Right atrium auricular region (tissue), 2 donors: ENCODE measurements at regions not wholly inside any gene's neighbourhood (a gene's known extent, or its start where the extent isn't known, plus 50 kb on each side); places are given as distances from the start of the nearest gene placed in this dataset.

ENCODE experiments used
- DNase-seq: peaks from one replicate; pipeline ENCODE4 v3.0.0-alpha.2; 2019; ENCODE audit warnings: low spot score
- H3K27ac ChIP-seq, 2 donors: fragments of 200-600 bp; sonication (generic); 1 replicate in 1 of 2; 2 replicates in 1 of 2; pipeline ENCODE4 v1.5.1; 2016 to 2019
- H3K27me3 ChIP-seq, 2 donors: fragments of 200-600 bp; sonication (generic); one replicate each; pipeline versions ENCODE4 v1.5.1 to v1.6.0; 2017 to 2019
- H3K36me3 ChIP-seq: fragments of 200-600 bp; sonication (generic); one replicate; pipeline ENCODE4 v1.5.1; 2016
- H3K4me1 ChIP-seq, 2 donors: fragments of 200-600 bp; sonication (generic); one replicate each; pipeline versions ENCODE4 v1.5.1 to v1.6.0; 2017 to 2019
- H3K4me3 ChIP-seq, 2 donors: fragments of 200-600 bp; sonication (generic); 1 replicate in 1 of 2; 2 replicates in 1 of 2; pipeline ENCODE4 v1.5.1; 2017 to 2019; ENCODE audit warnings: mild to moderate bottlenecking in 1 of 2, moderate library complexity in 1 of 2
- H3K9me3 ChIP-seq, 2 donors: fragments of 200-600 bp; sonication (generic); one replicate each; pipeline ENCODE4 v1.5.1; 2019
- TF ChIP-seq, protein P1 (sequence below), 2 donors: fragments of 200-600 bp; sonication (generic); IDR thresholded peaks; one replicate each; pipeline ENCODE4 v1.5.1; 2019; ENCODE audit warnings: antibody characterized with exemption in 2 of 2

DNA sequence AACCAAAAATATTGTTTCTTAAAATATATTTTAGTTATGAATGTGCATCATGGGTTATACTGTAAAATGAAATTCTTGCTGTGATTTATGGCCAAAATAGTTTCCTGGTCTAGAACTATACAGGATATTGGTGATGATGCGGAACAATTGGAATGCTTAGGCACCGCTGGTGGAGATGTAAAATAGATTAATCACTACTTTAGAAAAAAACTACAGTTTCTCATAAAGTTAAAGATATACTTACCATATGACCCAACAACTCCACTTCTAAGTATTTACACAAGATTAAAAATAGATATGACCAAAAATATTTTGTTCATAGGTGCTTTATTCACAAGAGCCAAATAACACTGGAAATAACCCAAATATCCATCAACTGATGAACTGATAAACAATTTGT lies 126.7 kb downstream of the TUSC7 start:
- TF ChIP-seq, protein P1, sequence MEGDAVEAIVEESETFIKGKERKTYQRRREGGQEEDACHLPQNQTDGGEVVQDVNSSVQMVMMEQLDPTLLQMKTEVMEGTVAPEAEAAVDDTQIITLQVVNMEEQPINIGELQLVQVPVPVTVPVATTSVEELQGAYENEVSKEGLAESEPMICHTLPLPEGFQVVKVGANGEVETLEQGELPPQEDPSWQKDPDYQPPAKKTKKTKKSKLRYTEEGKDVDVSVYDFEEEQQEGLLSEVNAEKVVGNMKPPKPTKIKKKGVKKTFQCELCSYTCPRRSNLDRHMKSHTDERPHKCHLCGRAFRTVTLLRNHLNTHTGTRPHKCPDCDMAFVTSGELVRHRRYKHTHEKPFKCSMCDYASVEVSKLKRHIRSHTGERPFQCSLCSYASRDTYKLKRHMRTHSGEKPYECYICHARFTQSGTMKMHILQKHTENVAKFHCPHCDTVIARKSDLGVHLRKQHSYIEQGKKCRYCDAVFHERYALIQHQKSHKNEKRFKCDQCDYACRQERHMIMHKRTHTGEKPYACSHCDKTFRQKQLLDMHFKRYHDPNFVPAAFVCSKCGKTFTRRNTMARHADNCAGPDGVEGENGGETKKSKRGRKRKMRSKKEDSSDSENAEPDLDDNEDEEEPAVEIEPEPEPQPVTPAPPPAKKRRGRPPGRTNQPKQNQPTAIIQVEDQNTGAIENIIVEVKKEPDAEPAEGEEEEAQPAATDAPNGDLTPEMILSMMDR (IDR thresholded peaks at IDR 0.05), result no peak
- H3K4me3 ChIP-seq, result no peak overlapping the region
- H3K9me3 ChIP-seq, result no peaks in the 10 kb centered on the region
- H3K4me1 ChIP-seq, result no peaks in the 10 kb centered on the region
- H3K27ac ChIP-seq, result no peak overlapping the region
- no peaks in the 10 kb centered on the region for H3K27me3 ChIP-seq
- no peaks in the 10 kb centered on the region for H3K36me3 ChIP-seq
- no peak for DNase-seq

DNA sequence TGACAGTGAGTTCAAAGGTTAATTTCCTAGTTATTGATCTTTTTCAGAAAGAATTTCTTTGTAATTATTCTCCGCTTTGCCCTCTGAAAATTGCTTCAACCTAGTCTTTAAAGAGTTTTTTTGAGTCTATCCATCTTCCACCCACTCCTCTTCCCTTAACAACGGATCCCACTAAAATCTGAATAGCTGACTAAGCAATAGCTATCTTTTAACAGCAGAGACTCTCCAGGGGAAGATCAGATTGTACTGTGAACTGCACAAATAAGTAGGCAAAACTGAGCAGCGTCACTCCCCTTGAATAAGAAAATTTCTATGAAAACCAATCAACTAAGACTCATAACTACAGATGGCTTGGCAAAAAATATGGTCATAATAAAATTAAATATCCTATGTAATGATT lies 127.9 kb downstream of the TUSC7 start:
- no peaks in the 10 kb centered on the region for H3K9me3 ChIP-seq
- no peak for DNase-seq
- no peaks in the 10 kb centered on the region for H3K27me3 ChIP-seq
- TF ChIP-seq, protein P1 (IDR thresholded peaks at IDR 0.05), result no peak
- no peak overlapping the region for H3K27ac ChIP-seq
- H3K4me3 ChIP-seq, result no peak overlapping the region
- no peaks in the 10 kb centered on the region for H3K36me3 ChIP-seq
- H3K4me1 ChIP-seq, result no peaks in the 10 kb centered on the region

DNA sequence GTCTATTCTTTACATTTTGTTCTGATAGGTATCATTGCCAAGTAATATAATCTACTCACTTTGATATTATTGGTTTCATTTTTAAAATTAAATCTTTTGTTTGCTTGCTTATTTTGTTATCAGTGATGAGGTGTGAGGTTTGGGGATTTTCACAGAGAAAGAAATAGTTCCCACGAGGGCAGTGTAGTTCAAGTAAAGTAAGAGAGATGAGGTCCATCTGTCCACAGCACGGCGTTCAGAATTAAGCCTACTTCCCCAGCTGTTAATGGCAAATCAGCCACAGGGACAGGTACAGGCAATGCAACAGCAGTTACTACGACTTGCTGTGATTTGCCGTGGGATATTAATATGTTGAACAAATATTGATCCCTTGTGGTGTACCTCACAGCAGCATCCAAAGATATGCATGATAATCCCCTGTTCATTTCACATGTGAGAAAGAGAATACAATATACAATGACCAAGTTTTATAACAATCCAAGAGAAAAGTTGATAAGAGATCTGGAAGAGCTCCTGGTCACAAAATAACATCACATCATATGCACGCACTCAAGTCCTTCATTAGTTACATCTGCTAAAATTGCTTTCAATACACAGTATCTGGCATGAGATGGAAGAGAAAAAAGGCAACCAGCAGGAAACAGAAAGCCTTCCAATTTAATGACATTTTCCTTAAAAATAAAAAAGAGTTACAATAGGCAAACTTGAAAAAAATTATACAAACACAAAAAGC lies 131.6 kb downstream of the TUSC7 start:
- no peaks in the 10 kb centered on the region for H3K27me3 ChIP-seq
- no peaks in the 10 kb centered on the region for H3K9me3 ChIP-seq
- H3K27ac ChIP-seq, result no peak overlapping the region
- H3K36me3 ChIP-seq, result no peaks in the 10 kb centered on the region
- H3K4me3 ChIP-seq, result no peak overlapping the region
- TF ChIP-seq, protein P1 (IDR thresholded peaks at IDR 0.05), result no peak
- no peaks in the 10 kb centered on the region for H3K4me1 ChIP-seq
- no peak for DNase-seq

DNA sequence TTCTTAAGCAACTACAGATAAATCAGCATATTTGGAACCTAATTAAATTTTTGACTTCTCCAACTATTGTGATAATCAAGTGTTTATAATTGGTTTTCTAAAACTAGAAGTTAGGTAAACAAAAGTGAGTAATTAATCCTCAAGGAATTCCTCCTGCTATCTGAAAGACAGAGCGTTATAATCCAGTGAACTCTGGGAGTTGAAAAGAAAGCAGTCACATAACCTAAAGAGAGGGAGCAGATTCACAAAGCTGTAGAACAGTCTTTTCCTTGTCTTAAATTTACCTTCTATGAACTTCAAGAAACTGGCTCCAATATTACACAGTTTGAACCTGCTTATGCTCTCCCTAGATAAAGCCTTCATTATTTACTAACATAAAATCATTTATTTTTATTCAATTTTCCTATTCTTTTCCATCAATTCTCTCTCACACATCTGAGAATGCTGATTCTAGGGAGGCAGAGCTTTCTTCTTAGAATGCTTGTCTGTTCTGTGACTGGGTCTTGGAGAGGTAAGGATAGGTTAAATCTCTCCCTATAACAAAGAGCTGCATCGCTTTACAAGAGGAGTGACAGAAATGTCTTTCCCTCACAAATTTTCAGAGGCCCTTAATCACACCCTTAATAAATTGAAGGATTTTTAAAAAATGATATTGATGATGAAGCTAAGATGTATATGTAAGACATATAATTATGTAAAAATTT lies 132.8 kb downstream of the TUSC7 start:
- H3K36me3 ChIP-seq, result no peaks in the 10 kb centered on the region

DNA sequence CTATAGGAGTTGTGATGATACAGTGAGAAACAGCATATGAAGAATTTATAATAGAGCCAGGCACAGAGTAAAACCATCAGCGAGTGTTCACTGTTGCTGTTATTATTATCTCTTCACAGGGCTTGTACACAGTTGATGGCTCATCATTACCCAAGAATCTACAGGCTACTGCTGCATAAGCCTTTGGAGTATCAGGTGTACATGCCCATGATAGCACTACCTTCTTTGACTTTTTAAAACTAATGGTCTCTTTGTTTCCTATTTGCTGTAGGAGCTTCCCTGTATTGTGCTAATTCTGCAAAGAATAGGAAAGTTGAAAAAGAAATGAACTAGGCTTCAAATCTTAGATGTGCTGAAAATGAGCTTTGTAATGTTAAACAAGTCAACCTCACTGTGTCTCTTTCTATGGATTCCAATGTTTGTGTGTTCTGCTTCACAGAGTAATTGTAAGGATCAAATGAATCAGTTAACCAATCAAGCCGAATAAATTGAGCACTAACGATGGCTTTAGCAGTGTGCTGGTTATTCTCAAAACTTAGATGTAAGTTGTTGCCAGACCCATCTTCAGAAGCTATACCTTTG lies 138.8 kb downstream of the TUSC7 start:
- no peak overlapping the region for H3K4me3 ChIP-seq
- no peaks in the 10 kb centered on the region for H3K36me3 ChIP-seq
- TF ChIP-seq, protein P1 (IDR thresholded peaks at IDR 0.05), result no peak
- no peak overlapping the region for H3K27ac ChIP-seq
- no peaks in the 10 kb centered on the region for H3K9me3 ChIP-seq
- DNase-seq, result no peak
- no peaks in the 10 kb centered on the region for H3K27me3 ChIP-seq
- no peaks in the 10 kb centered on the region for H3K4me1 ChIP-seq

More for the DNA sequence above, 132.8 kb downstream of the TUSC7 start:
- TF ChIP-seq, protein P1 (IDR thresholded peaks at IDR 0.05), result no peak
- H3K27me3 ChIP-seq, result no peaks in the 10 kb centered on the region
- H3K4me3 ChIP-seq, result no peak overlapping the region
- H3K27ac ChIP-seq, result no peak overlapping the region
- no peaks in the 10 kb centered on the region for H3K4me1 ChIP-seq
- H3K9me3 ChIP-seq, result no peaks in the 10 kb centered on the region
- no peak for DNase-seq
